PC-9 (cell line): ENCODE measurements at regions not wholly inside any gene's neighbourhood (a gene's known extent, or its start where the extent isn't known, plus 50 kb on each side); places are given as distances from the start of the nearest gene placed in this dataset.

Source experiments
- CTCF ChIP-seq: fragments of 200-600 bp; sonication (generic); conservative IDR thresholded peaks from 2 replicates; pipeline ENCODE4 v1.6.1; 2017; ENCODE audit warnings: mixed run types, antibody characterized with exemption, mild to moderate bottlenecking, moderate library complexity
- EZH2 ChIP-seq: fragments of 200-600 bp; sonication (generic); IDR thresholded peaks from 2 replicates; pipeline ENCODE4 v1.8.0; 2017; ENCODE audit warnings: antibody characterized with exemption, low read depth

DNA sequence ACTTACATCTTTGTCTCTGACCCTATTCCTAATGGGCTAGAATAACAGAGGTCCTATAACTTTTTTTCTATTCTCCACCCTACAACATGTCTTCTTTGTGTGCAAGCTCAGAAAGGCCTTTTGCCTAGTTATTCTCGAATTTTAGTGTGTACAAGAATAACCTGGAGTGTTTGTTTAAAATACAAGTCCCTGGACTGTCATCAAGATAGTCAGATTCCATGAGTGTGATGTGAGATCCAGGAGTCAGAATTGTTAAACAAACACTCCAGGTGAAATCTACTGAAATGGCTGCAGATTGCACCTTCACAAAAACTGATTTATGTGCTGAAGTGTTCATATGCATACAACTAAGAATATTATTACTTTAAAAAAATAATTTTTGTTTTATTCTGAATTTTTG, 114.4 kb upstream of the DIO2 start:
- no peak for TF ChIP-seq CTCF
- no peak for TF ChIP-seq EZH2
